ENCODE measurements at regions not wholly inside any gene's neighbourhood (a gene's known extent, or its start where the extent isn't known, plus 50 kb on each side); places are given as distances from the start of the nearest gene placed in this dataset.

DNA sequence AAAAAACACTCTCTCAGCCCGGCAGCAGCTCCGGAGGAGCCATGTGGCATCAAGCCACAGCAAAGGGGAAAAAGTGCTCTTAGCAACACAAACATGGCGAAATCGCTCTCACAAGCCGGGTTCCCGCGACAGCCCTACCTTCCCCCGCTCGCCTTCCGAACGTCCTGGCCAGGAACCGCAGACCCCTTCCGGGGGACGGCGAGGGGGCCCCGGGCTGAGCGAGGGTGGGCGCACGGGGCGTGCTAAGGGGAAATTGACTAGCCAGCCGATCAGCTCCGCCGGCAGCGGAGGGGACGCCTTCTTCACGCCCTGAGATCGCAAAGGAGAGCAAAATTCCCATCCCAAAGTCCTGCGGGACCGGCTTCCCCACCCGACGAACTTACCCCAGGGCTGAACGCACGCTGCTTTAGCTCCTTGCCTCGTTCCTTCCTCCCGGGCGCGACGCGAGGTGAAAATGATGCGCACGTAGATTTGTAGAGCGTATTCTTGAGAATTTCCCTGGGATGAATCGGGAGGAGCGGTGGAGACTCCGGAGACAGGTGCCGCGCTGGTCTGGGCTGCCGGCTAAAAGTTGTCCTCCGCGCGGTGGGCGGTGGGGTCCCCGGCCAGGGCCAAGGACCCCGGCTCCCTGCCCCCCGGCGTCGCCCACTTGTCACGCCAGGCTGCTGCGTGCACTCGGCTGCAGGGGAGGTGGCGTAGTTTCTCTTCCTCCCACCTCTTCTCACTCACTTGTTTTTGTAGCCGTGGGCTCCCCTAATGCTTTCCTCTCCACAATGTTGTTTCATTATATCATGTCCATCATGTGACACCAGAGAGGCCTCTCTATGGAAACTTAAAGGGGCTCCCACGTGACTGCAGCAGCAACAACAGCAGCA, 220.1 kb upstream of the MKLN1 start:
- TF ChIP-seq, protein P1, sequence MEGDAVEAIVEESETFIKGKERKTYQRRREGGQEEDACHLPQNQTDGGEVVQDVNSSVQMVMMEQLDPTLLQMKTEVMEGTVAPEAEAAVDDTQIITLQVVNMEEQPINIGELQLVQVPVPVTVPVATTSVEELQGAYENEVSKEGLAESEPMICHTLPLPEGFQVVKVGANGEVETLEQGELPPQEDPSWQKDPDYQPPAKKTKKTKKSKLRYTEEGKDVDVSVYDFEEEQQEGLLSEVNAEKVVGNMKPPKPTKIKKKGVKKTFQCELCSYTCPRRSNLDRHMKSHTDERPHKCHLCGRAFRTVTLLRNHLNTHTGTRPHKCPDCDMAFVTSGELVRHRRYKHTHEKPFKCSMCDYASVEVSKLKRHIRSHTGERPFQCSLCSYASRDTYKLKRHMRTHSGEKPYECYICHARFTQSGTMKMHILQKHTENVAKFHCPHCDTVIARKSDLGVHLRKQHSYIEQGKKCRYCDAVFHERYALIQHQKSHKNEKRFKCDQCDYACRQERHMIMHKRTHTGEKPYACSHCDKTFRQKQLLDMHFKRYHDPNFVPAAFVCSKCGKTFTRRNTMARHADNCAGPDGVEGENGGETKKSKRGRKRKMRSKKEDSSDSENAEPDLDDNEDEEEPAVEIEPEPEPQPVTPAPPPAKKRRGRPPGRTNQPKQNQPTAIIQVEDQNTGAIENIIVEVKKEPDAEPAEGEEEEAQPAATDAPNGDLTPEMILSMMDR (IDR thresholded peaks at IDR 0.05): no peak

DNA sequence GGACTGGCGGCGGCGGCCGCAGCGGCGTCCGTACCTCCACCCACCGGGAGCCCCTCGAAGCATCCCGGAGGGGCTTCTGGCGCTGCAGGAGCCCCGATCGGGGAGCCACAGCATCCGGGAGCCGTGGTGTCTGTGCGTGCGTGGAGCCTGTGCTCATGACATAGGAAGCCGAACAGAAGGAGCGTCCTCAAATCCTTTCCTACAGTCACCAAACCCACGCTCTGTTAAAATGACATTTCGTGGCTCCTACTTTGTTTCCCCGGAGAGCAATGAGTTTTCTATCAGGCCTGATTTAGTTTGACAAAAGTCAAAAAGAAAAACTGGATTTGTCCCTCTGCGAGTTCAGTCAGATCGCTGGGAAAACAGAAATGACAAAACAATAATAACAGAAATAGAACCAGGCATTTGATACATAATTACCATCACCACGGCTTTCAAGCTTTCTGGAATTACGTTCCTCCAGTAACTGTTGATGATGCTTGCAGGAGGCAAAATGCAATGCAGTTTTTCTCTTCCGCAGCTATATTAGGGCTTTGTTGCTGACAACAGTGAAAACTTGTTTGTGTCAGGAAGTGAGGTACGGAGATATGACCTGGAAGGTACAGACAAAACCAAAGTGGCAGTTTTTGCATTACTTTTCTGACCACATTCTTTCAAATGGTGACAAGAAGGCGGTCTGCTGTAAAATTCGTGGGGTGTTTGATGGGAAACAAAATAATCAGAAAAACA, 219.3 kb upstream of the MKLN1 start:
- TF ChIP-seq, protein P1 (IDR thresholded peaks at IDR 0.05): no peak

DNA sequence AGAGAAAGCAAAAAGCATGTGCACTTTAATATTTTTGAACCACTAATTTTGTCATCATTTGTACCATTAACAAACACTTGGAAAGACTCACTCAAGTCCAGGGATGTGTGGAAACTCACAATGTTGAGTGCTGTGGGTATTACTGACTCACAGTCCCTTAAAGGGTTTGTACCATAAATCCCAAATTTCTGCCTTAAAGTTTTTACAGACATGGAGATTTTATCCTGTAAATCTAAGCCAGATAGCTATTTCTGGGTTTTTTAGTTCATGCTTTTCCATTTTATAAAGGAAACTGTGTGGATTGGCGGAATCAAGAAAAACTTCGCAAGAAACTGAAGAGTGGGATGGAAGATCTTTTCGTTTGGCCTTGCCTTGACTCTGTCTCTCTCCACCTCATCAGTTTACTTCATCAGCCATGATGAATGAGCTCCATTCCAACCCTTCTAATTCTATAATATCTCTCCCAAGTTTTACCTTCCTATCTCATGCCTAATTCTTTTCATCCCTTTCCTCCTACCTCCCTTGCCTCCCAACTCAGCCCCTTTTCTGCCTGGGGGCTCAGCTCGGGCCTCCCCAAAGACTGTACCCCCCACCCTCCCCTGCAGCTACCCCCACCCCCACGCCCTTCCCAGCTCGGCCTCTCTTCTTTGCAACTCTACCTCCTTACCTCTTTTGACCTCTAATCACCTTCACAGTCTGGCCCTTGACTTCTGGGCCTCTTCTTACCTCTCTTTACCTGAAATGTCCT, 218.5 kb upstream of the MKLN1 start:
- TF ChIP-seq, protein P1 (IDR thresholded peaks at IDR 0.05): no peak

DNA sequence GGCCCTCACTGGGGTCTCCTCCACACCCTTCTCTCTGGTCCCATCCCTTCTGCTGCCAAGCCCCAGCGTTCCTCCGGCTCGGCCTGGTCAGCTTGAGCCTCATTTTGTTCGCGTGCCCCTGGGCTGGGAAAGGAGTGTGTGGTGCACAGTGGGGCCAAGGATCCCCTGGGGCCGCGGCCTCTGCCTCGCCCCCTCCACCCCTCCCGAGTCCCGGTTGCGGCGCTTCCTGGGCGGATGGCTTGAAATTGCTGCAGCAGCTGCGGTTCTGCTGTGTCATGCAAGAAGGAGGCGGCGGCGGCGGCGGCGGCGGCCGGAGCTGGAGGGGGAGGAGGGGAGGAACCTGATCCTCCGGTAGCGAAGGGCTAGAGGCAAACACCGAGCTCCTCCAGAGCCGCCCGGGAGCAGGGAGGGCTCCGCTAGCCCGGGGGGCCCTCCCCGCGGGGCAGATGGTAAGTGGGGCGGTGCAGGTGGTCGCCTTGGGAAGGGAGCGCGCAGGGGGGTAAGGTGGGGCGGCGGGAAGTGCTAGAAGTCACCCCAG, 217.8 kb upstream of the MKLN1 start:
- TF ChIP-seq, protein P1 (IDR thresholded peaks at IDR 0.05): no peak

DNA sequence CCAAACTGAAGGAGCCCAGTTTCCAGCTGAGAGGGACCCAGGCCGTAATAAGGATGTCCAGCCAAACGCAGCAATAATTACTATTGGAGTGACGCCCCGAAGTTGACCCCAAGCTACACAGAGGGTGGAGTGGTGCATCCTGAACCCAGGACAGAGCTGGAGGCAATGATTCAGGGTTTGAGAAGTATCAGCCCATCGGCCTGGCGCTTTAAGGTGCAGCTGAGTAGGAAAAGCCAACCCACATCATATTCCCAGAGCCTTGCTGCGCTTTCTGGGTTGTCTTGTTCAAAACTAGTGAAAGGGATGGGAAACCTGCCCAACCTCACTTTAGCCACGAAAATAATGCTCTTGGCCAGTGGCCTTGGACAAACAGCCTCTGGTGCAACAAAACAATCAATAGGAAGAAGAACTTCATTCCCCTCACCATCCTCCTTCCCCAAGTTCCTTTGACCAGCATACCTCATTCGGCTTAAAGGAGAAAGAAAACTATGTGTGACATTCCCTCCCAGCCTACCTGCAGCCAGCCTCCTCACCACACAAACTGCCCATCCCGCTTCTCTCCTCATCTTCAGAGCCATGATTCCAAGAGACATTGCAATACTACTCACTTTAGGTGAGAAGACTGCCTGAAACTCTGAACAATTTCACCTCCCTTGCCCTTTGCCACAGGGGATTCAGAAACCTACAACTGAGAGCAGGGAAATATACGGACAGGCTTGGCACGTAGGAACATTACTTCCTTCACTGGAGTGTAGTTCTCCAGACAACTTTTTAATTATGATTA, 217.2 kb upstream of the MKLN1 start:
- TF ChIP-seq, protein P1 (IDR thresholded peaks at IDR 0.05): no peak

DNA sequence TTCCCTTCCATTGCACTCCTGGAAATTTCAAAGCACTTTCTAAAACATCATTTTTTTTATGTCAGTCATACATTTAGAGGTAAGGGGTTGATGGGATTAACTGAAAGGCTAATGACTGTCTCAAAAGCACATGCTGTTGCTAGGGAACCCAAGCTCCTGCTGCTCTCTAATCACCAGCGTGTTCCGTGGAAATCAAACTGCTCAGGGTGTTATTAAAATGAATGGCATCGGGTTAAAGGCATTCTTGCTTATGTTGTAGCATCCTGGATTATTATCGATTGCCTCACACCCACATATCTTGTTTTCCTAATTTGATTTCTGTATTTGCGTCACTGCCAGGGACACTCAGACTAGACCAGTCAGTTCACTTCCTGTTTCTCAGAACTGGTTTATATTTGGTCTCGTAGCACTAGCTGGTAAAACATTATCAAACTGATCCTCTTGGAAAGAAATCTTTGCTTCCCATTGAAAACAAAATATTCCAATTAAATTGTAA, 216.5 kb upstream of the MKLN1 start:
- TF ChIP-seq, protein P1 (IDR thresholded peaks at IDR 0.05): no peak

Measured in LNCAP (cell line).